ENCODE measurements at regions not wholly inside any gene's neighbourhood (a gene's known extent, or its start where the extent isn't known, plus 50 kb on each side); places are given as distances from the start of the nearest gene placed in this dataset.
"Not testable (repeated sequence)": the region's sequence is repeated elsewhere in the genome, so short reads cannot be mapped to it uniquely, and the experiment has no call there.

- DNase-seq (ENCODE audit: low read depth in 2 of 2) = no peak
Observed at GRCh38 chr11:109677876-109678275, 255.9 kb downstream of the C11orf87 start.

GRCh38 chr11:109680127-109680526 is 258.1 kb downstream of the C11orf87 start:
- no peak for DNase-seq (ENCODE audit: low read depth in 2 of 2)

DNA sequence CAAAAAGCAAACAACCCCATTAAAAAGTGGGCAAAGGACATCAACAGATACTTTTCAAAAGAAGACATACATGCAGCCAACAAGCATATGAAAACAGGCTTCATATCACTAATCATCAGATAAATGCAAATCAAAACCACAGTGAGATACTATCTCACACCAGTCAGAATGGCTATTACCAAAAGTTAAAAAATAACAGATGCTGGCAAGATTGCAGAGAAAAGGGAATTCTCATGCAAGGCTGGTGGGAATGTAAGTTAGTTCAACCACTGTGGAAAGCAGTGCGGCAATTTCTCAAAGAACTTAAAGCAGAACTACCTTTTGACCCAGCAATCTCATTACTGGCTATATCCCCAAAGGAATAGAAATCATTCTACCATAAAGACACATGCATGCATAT is 260.8 kb downstream of the C11orf87 start:
- DNase-seq (ENCODE audit: low read depth in 2 of 2) = not testable (repeated sequence)

DNA sequence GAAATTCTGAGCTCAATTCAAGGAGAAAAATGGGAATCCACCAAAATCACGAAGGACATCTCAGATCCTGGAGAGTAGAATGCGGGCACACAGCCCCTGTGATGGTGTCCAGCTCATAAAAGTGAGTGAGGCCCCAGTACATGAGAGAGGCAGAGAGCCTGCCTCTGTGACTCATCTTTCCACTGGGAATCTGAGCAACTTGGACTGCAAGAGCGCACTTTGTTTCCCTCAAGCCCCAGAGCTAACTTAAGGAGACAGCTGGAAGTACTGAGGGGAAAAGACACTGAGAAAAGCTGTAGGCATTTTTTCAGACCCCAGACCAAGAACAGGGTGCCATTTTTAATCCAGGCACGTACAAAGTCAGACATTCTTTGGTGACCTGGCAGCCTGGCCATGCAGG is 273.7 kb downstream of the C11orf87 start:
- no peak for DNase-seq (ENCODE audit: low read depth in 2 of 2)

- no peak for DNase-seq (ENCODE audit: low read depth in 2 of 2)
Observed at GRCh38 chr11:109696191-109696897, 274.4 kb downstream of the C11orf87 start.

- DNase-seq (ENCODE audit: low read depth in 2 of 2) = no peak
Observed at GRCh38 chr11:109697140-109697843, 275.3 kb downstream of the C11orf87 start.

DNA sequence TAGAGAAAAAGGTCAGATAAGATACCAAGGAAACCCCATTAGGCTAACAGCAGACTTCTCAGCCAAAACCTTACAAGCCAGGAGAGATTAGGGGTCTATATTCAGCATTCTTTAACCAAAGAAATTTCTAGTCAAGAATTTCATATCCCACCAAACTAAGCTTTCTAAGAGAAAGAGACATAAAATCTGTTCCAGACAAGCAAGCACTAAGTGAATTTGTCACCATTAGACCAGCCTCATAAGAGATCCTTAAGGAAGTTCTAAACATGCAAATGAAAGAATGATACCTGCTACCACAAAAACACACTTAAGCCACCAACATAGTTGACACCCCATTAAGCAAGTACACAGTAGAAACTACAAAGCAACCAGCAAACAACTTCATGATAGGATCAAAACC is 276.2 kb downstream of the C11orf87 start:
- DNase-seq (ENCODE audit: low read depth in 2 of 2) = no peak

GRCh38 chr11:109704432-109704831 is 282.4 kb downstream of the C11orf87 start:
- no peak for DNase-seq (ENCODE audit: low read depth in 2 of 2)

GRCh38 chr11:109706945-109707344 is 285.0 kb downstream of the C11orf87 start:
- no peak for DNase-seq (ENCODE audit: low read depth in 2 of 2)

GRCh38 chr11:109707411-109707810 is 285.4 kb downstream of the C11orf87 start:
- no peak for DNase-seq (ENCODE audit: low read depth in 2 of 2)

DNA sequence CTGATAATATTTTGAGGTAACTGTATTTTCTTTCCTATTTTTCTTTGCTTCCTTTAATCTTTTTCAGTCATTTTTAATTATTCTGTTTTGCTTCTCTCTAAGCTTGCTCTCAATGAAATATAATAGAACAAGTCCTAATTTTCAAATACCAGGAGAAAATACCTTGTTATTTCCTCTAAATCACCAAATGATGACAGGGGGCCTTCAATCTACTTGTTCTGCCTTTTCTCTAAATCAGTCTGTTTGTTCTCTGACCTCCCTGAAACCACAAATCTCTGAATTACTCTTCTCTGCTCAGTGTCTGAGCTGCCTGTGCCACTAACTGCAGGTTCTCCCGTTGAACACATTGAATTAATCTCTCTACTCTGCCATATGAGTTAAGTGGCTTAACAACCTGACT is 286.2 kb downstream of the C11orf87 start:
- no peak for DNase-seq (ENCODE audit: low read depth in 2 of 2)

DNA sequence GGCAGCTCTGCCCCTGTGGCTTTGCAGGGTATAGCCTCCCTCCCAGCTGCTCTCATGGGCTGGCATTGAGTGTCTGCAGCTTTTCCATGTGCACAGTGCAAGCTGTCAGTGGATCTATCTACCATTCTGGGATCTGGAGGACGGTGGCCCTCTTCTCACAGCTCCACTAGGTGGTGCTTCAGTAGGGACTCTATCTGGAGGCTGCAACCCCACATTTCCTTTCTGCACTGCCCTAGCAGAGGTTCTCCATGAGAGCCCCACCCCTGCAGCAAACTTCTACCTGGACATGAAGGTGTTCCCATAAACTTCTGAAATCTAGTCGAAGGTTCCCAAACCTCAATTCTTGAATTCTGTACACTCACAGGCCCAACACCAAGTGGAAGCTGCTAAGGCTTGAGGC is 292.5 kb downstream of the C11orf87 start:
- DNase-seq (ENCODE audit: low read depth in 2 of 2) = not testable (repeated sequence)

GRCh38 chr11:109715424-109715823 is 293.4 kb downstream of the C11orf87 start:
- DNase-seq (ENCODE audit: low read depth in 2 of 2) = not testable (repeated sequence)

- DNase-seq (ENCODE audit: low read depth in 2 of 2) = no peak
Observed at GRCh38 chr11:109726061-109726460, 304.1 kb downstream of the C11orf87 start.

- no peak for DNase-seq (ENCODE audit: low read depth in 2 of 2)
Observed at GRCh38 chr11:109728056-109728455, 306.1 kb downstream of the C11orf87 start.

GRCh38 chr11:109729761-109730160 is 307.8 kb downstream of the C11orf87 start:
- no peak for DNase-seq (ENCODE audit: low read depth in 2 of 2)

GRCh38 chr11:109730669-109731068 is 308.7 kb downstream of the C11orf87 start:
- no peak for DNase-seq (ENCODE audit: low read depth in 2 of 2)

GRCh38 chr11:109731451-109731850 is 309.5 kb downstream of the C11orf87 start:
- DNase-seq (ENCODE audit: low read depth in 2 of 2) = no peak

- DNase-seq (ENCODE audit: low read depth in 2 of 2) = no peak
Observed at GRCh38 chr11:109733245-109733644, 311.3 kb downstream of the C11orf87 start.

DNA sequence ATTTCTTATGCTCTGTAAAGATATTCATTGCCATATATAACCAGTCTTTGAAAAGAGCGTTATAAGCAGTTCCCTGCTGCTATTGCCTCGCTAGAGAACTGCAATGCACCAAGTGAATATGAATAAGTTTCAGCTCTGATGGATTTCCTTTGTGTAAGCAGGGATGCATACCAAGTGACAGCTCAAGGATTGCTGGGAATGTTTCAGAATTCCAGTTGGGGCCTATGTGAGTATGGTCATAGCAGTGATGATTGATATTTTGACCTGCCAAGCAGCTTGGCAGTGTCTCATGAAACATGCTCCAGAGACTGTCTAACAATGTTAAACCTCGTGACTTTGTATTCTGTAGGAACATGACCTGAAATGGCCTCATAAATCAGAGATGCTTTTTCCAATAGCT is 312.6 kb downstream of the C11orf87 start:
- DNase-seq (ENCODE audit: low read depth in 2 of 2) = no peak

DNA sequence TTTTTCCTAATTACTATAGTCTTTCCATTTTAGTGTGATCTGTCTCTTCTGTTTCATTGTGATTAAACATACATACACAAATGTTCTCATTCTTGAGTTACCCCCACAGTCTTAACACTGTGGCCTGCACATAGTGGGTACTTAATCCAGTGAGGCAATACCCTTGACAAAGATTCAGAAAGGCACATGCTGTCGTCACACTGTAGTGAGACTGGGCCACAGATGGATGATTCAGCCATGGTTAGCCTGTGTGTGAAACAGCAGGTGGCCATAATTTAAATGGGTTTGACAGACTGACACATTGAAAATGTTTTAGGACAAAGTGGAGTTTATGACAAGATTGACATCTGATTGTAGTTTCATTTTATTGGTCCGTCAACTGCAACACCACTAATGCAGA is 313.1 kb downstream of the C11orf87 start:
- DNase-seq (ENCODE audit: low read depth in 2 of 2) = no peak

DNA sequence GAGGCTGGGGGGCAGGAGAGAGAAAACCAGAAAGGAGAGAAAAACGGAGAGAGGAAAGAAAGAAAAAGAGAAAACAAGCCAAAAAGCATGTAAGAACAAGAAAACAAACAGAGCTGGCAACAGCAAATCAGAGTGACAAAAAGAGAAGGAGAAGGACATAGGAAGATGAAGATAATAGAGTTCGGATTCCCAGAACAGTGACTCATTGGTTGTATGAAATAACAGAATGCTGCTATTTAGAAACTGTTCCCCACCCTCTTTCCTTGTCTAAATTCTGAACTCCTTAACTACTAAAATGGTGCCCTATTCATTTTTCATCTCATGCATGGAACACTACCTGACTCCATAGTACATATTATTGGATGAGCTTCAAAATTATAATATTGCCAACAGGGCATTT is 317.4 kb downstream of the C11orf87 start:
- no peak for DNase-seq (ENCODE audit: low read depth in 2 of 2)

- DNase-seq (ENCODE audit: low read depth in 2 of 2) = no peak
Observed at GRCh38 chr11:109745996-109746625, 324.1 kb downstream of the C11orf87 start.
